HG02943 (cell line): ENCODE measurements at regions not wholly inside any gene's neighbourhood (a gene's known extent, or its start where the extent isn't known, plus 50 kb on each side); places are given as distances from the start of the nearest gene placed in this dataset.

Experiments
- ATAC-seq: cut with Tn5 transposase; IDR thresholded peaks from one replicate; pipeline ENCODE4 v1.9.1; 2021; ENCODE audit warnings: mild to moderate bottlenecking, low read depth, moderate library complexity; ENCODE audit not compliant: unreplicated experiment

- no peak for ATAC-seq
These were observed 52.7 kb upstream of the PELI1 start for GRCh38 chr2:64196963-64197362.

GRCh38 chr2:64201151-64201550 is 56.9 kb upstream of the PELI1 start:
- ATAC-seq = no peak

GRCh38 chr2:64202206-64202845 is 58.1 kb upstream of the PELI1 start:
- no peak for ATAC-seq

GRCh38 chr2:64203131-64203857 is 59.1 kb upstream of the PELI1 start:
- ATAC-seq = no peak

GRCh38 chr2:64203858-64204632 is 59.8 kb upstream of the PELI1 start:
- peak; percentile 45 for ATAC-seq

GRCh38 chr2:64204703-64205102 is 60.5 kb upstream of the PELI1 start:
- no peak for ATAC-seq

- ATAC-seq = no peak
These were observed 61.2 kb upstream of the PELI1 start for GRCh38 chr2:64205415-64205814.

- no peak for ATAC-seq
These were observed 63.4 kb upstream of the PELI1 start for GRCh38 chr2:64207573-64207972.

GRCh38 chr2:64210816-64211215 is 66.6 kb upstream of the PELI1 start:
- no peak for ATAC-seq

- ATAC-seq = no peak
These were observed 67.2 kb upstream of the PELI1 start for GRCh38 chr2:64211276-64211921.

GRCh38 chr2:64212346-64212745 is 68.1 kb upstream of the PELI1 start:
- ATAC-seq = no peak

- no peak for ATAC-seq
These were observed 68.6 kb upstream of the PELI1 start for GRCh38 chr2:64212801-64213321.

GRCh38 chr2:64213532-64214275 is 69.5 kb upstream of the PELI1 start:
- peak; percentile 46 for ATAC-seq

- ATAC-seq = peak; percentile 56
These were observed 70.3 kb upstream of the PELI1 start for GRCh38 chr2:64214281-64215115.

- no peak for ATAC-seq
These were observed 73.1 kb upstream of the PELI1 start for GRCh38 chr2:64217198-64217869.

- ATAC-seq = no peak
These were observed 74.0 kb upstream of the PELI1 start for GRCh38 chr2:64218137-64218802.

- no peak for ATAC-seq
These were observed 74.9 kb upstream of the PELI1 start for GRCh38 chr2:64219149-64219548.

GRCh38 chr2:64220265-64220664 is 76.0 kb upstream of the PELI1 start:
- ATAC-seq = no peak
